Mammary epithelial cell (primary cell): ENCODE measurements at regions not wholly inside any gene's neighbourhood (a gene's known extent, or its start where the extent isn't known, plus 50 kb on each side); places are given as distances from the start of the nearest gene placed in this dataset.
"Not testable (repeated sequence)": the region's sequence is repeated elsewhere in the genome, so short reads cannot be mapped to it uniquely, and the experiment has no call there.

ENCODE experiments used
- EZH2 ChIP-seq: IDR thresholded peaks from 2 replicates; pipeline ENCODE4 v1.6.1; 2012; ENCODE audit warnings: low read length, inconsistent platforms, borderline replicate concordance
- TF ChIP-seq, protein P1 (sequence below), 2 donors: IDR thresholded peaks in 1 of 2; conservative IDR thresholded peaks in 1 of 2; 2 replicates each; pipeline ENCODE4 v1.5.1; 2011 to 2012; ENCODE audit warnings: inconsistent platforms in 2 of 2, low read length in 2 of 2, mild to moderate bottlenecking in 2 of 2, control low read depth in 1 of 2, low read depth in 1 of 2; ENCODE audit not compliant: insufficient read depth in 1 of 2; ENCODE audit errors: extremely low read depth in 1 of 2

GRCh38 chr5:17083276-17083675 lies 134.2 kb upstream of the BASP1 start:
- TF ChIP-seq, protein P1, sequence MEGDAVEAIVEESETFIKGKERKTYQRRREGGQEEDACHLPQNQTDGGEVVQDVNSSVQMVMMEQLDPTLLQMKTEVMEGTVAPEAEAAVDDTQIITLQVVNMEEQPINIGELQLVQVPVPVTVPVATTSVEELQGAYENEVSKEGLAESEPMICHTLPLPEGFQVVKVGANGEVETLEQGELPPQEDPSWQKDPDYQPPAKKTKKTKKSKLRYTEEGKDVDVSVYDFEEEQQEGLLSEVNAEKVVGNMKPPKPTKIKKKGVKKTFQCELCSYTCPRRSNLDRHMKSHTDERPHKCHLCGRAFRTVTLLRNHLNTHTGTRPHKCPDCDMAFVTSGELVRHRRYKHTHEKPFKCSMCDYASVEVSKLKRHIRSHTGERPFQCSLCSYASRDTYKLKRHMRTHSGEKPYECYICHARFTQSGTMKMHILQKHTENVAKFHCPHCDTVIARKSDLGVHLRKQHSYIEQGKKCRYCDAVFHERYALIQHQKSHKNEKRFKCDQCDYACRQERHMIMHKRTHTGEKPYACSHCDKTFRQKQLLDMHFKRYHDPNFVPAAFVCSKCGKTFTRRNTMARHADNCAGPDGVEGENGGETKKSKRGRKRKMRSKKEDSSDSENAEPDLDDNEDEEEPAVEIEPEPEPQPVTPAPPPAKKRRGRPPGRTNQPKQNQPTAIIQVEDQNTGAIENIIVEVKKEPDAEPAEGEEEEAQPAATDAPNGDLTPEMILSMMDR (conservative IDR thresholded peaks at IDR 0.05 in 1 of 2, IDR thresholded peaks at IDR 0.05 in 1 of 2; ENCODE audit: extremely low read depth in 1 of 2, insufficient read depth in 1 of 2, low read depth in 1 of 2, low read length in 2 of 2): not testable (repeated sequence)
- TF ChIP-seq EZH2: not testable (repeated sequence)
